GM18520 (cell line): ENCODE measurements at regions not wholly inside any gene's neighbourhood (a gene's known extent, or its start where the extent isn't known, plus 50 kb on each side); places are given as distances from the start of the nearest gene placed in this dataset.

Experiments
- ATAC-seq: cut with Tn5 transposase; IDR thresholded peaks from one replicate; pipeline ENCODE4 v1.9.1; 2021; ENCODE audit not compliant: unreplicated experiment

DNA sequence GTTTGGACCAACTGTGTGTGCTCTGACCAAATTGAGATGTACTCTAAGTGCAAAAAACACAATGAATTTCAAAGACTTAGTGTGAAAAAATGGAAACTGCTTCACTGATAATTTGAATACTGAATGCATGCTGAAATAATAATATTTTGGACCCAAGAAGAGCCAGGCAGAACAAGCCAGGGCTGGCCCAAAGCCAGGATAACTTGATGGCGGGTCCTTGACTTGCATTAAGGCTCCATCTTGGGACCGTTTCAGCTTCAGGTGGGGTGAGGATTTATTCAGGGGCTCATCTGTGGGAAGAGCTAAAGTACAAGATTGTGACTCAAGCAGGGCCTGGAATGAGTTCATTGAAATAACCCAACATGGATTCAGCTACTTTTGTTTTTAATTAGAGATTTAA lies 921.9 kb downstream of the QKI start:
- no peak for ATAC-seq

DNA sequence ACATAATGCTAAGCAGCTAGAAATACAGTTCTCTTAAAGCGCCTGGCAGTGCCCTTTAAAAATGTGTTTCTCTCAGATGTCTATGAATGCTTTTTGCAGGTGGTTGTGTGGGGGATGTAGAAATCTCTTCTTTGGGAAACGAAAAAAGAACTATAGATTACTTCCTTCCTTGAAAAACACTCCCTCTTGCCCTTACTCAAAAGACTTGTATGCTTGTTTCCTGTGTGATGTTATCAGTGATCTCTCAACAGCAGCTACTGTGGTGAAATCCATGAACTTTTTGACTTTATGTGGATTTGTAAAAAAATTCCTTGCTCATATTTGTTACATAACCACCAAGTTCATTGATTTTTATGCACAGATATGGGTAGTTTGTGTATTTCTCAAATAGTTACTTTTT lies 916.5 kb downstream of the QKI start:
- ATAC-seq: no peak

- no peak for ATAC-seq
These were observed 910.6 kb downstream of the QKI start for GRCh38 chr6:164325168-164325567.

DNA sequence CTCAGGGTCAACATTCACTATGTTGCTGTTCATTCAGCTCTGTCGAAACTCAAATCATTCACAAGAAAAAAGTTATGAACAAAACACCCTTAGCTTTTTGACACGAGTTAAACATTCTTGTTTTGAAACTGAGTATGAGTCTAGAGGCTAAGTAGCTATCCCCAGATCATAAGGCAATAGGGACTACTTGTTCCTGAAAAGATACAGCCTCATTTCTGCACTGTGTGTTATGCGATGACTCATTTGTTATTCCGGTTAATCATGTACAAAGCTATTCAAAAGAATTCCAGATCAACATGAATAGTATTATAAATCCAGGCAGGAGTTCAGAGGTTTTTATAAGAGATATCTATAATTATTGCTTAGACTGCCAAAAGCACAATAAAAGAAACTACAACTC lies 908.0 kb downstream of the QKI start:
- ATAC-seq: no peak

DNA sequence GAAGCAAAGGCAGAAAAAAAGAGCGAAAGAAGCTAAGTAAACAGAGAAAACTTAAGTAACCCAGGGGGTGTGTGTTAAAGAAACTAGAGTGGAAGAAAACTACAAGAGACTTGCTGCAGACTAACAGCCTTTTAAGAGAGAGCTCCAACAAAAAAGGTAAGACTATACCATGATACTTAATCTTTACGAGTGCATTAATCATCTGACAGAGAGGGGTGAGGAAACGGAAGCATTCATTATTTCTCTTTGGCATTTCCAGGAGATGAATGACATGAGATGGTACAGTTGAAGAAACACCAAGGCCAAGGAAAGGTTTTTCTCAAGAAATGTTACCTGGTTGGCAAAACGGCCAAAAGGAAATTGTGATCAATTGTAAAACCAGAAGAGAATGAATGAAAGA lies 906.8 kb downstream of the QKI start:
- ATAC-seq: no peak

- ATAC-seq: no peak
These were observed 900.9 kb downstream of the QKI start for GRCh38 chr6:164315376-164315775.

- no peak for ATAC-seq
These were observed 893.8 kb downstream of the QKI start for GRCh38 chr6:164308339-164308738.

GRCh38 chr6:164303102-164303964 lies 888.8 kb downstream of the QKI start:
- ATAC-seq: no peak

DNA sequence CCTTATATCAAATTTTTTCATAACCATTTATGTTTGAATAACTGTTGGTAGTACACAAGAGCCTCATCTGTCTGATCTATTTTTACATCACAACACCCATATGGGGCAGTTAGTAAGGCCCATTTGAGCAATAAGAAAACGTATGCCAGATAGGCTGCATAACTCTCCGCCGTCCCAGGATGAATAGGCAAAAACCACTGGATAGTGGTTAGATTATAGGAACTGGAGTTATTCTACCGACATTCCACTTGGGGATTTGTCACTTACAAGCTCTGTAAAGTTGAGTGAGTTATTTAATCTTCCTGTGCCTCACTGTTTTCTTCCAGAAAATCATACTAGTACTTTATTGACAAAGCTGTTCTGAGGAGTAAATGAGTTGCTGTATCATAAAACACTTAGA lies 881.9 kb downstream of the QKI start:
- no peak for ATAC-seq

GRCh38 chr6:164294047-164294784 lies 879.7 kb downstream of the QKI start:
- ATAC-seq: no peak

DNA sequence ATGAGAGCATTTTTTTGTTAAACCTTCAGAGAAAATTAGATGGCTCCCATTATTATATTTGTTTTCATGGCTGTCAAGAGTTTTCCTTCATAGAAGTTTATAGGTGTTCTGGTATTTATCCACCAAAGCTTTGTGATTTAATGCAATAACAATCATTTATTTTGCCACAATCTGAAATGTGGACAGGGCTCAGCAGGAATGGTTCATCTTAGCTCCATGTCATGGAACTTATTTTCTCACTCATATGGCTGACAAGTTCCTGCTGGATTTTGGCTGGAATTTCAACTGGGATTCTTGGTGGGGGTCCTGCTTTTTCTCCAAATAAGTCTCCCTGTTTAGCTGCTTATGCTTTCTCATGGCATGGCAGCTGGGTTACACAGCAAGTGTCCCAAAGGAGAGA lies 876.7 kb downstream of the QKI start:
- ATAC-seq: no peak

DNA sequence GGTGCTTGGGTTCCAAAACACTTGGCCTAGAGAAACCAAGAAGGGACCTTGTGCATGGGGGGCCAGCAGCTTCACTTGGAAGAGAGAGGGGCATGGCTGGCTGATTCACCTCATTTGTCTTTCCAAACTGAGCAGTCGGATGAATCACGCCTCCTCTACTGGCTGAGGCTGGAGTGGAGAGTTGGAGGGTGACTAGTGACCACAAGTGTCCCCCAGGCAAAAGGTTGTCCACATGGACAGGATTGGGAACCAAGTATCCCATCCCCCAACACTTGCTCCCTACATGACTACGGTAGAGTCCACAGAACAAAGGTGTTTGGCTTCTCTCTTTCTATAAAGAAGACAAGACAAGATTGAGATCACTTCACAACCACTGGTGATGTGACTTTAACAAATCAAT lies 875.6 kb downstream of the QKI start:
- no peak for ATAC-seq

DNA sequence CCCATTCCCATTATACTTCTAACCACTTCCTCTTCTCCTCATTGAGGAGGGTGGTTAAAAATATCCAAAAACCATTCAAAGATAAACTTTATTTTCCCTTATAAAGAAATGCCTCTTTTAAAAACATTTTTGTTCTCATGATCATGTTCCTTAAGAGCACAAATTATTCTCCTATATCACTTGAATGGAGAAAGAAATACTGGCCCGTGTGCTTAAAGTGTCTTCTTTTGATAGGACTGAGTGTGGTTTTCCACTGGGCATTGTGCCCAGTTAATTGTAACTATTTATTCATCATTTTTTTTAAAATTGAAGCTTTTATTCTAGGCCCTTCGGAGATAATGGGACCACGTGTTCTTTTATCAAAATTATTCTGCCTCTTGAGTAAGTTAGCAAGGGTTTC lies 871.5 kb downstream of the QKI start:
- ATAC-seq: no peak

DNA sequence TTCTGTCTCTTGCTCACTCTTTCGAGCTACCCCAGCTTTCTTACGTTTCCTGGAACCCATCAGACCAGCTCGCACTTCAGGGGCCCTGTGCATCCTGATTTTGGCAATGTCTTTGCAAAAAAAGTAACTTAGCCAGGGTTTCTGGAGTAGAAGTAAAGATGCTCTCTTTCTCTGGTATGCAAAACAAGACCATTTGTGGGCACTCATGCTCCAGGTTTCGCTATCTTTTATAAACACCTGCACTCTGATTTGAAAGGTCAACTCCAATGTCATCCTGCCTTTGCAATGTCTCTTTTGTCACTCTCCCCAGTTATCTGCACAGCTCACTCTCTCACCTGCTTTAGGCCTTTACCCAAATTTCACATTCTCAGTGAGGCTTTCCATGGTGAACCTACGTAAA lies 869.1 kb downstream of the QKI start:
- no peak for ATAC-seq

DNA sequence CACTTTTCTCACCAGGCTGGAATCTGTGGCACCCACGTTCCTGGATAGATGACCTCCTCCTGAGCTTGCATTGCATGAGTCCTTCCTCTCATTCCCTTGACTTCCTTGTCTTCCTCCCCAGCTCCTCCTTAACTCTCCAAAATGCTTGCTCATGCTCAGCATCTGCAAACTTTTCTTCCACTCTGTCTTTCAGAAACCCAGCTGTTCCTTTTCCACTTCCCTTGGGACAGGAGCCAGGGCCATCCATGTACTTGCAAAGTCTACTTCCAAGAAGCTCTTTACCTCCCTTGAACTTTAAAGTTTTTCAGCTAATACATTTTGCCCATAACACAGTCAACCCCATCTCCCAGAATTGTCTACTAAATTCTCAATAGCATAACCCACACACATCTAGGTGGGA lies 861.7 kb downstream of the QKI start:
- no peak for ATAC-seq

DNA sequence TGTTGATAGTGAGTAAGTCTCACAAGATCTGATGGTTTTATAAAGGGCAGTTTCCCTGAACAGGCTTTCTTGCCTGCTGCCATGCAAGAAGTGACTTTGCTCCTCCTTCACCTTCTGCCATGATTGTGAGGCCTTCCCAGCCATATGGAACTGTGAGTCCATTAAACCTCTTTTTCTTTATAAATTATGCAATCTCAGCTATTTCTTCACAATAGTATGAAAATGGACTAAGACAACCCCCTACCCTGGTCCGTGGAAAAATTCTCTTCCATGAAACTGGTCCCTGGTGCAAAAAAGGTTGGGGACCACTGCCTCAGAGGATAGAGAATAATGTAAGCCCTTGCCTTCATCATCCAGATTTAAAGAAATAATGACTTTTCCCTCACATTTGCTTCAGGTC lies 861.3 kb downstream of the QKI start:
- no peak for ATAC-seq

- ATAC-seq: no peak
These were observed 860.0 kb downstream of the QKI start for GRCh38 chr6:164274493-164274892.

DNA sequence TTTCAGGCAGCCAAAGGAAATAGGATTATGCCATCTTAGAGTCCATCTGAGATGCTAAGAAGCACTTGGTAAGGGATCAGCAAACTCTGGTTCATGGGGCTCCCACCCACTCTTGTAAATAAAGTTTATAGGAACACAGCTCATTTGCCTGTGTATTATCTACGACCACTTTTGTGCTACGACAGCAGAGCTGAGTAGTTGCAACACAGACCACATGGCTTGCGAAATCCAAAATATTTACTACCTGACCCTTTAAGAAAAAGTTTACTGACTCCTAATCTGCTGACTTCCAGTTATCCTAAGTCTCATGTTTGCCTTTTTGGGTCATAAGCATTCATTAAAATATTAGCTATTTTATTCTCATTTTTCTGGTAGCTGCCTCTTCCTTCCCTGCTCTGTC lies 859.0 kb downstream of the QKI start:
- ATAC-seq: no peak

DNA sequence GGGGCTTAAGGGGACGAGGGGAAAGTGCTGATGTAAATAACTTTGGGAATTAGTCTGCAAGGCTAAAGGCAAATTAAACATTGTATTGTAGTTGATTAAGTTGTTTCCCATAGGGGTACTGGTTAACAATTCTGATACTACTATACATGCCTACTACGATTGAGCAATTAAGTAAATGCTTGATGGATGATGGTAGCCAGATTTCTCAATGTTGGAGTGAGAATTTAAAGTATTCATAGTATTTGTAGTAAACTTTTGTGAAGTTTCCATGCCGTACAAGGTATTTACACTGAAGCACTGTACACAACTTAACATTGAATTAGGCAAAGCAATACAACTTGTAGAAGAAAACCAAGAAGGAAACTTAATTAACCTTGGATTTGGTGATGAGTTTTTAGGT lies 852.3 kb downstream of the QKI start:
- ATAC-seq: no peak

- no peak for ATAC-seq
These were observed 847.8 kb downstream of the QKI start for GRCh38 chr6:164262348-164262747.

- ATAC-seq: no peak
These were observed 843.9 kb downstream of the QKI start for GRCh38 chr6:164258421-164258820.

DNA sequence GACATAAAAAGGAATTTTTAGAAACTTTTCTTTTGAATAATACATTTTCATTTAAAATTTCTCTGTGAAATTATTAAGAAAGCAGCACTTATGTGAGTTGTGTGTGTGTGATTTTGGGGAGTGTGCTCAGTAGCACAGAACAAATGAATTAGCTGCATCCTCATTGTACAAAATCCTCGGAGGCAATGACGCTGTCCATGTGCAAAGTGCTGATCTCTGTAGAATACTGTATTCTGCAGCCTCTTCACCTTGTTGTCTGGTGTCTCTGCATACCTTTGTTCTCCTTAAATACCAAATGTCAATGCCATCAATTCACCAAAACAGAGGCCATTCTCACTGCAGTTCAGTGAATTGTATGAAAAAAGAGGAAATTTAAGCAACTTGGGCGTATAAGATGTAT lies 838.4 kb downstream of the QKI start:
- ATAC-seq: no peak

DNA sequence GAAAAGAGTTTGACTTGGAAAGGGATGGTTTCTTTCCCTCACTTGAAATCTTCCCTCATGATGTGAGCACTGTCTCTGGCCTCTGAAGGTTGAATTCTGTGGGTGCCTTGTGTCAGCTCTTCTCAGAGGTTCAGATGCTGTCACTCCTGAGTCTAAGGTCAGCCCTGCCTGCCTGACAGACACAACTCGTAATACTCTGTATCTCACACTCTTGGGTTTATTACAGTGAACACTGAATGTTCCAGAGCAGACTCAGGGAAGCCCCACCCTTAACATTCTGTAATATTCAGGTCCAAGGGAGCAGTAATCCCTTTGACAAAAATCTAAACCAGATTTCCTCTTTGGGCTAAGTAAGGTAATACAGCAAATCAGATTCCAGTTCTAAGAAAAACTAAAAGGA lies 837.8 kb downstream of the QKI start:
- ATAC-seq: no peak
